HepG2 (cell line): ENCODE measurements at regions not wholly inside any gene's neighbourhood (a gene's known extent, or its start where the extent isn't known, plus 50 kb on each side); places are given as distances from the start of the nearest gene placed in this dataset.

Experiments used
- FIP1L1 ChIP-seq: fragments of 200-400 bp; formaldehyde crosslinking; IDR thresholded peaks from 2 replicates; pipeline ENCODE4 v1.6.1; 2018; ENCODE audit warnings: low read depth, mild to moderate bottlenecking, low read length, moderate library complexity, borderline replicate concordance; ENCODE audit not compliant: insufficient read depth
- HCFC1 ChIP-seq: fragments of 150-350 bp; IDR thresholded peaks from 2 replicates; pipeline ENCODE4 v1.6.1; 2014; ENCODE audit warnings: low read depth, low read length
- ISX ChIP-seq: sonication (generic); formaldehyde crosslinking; conservative IDR thresholded peaks from 2 replicates; pipeline ENCODE4 v1.5.0; 2020; ENCODE audit warnings: missing genetic modification reagents
- MZF1 ChIP-seq: sonication (generic); formaldehyde crosslinking; IDR thresholded peaks from 2 replicates; pipeline ENCODE4 v1.8.1; 2023; ENCODE audit warnings: mild to moderate bottlenecking, missing genetic modification reagents, borderline replicate concordance
- NFIB ChIP-seq: sonication (generic); formaldehyde crosslinking; IDR thresholded peaks from 2 replicates; pipeline ENCODE4 v1.9.0; 2021; ENCODE audit warnings: missing genetic modification reagents, mild to moderate bottlenecking, borderline replicate concordance
- NR2C2 ChIP-seq: sonication (generic); formaldehyde crosslinking; IDR thresholded peaks from 2 replicates; pipeline ENCODE4 v1.4.0; 2020; ENCODE audit warnings: missing genetic modification reagents, mild to moderate bottlenecking, moderate library complexity, borderline replicate concordance
- NR2F6 ChIP-seq, 2 experiments: IDR thresholded peaks; 2 replicates each; pipeline ENCODE4 v1.6.1; 2016; ENCODE audit warnings: antibody characterized with exemption in 1 of 2, mild to moderate bottlenecking in 1 of 2
- PAWR ChIP-seq: sonication (generic); formaldehyde crosslinking; IDR thresholded peaks from 2 replicates; pipeline ENCODE4 v1.4.0; 2020; ENCODE audit warnings: missing genetic modification reagents, mild to moderate bottlenecking, borderline replicate concordance
- PRPF4 ChIP-seq: fragments of 200-400 bp; formaldehyde crosslinking; IDR thresholded peaks from 2 replicates; pipeline ENCODE4 v1.6.1; 2016; ENCODE audit warnings: low read length, low read depth; ENCODE audit not compliant: poor library complexity, severe bottlenecking
- SALL1 ChIP-seq: sonication (generic); formaldehyde crosslinking; IDR thresholded peaks from 2 replicates; pipeline ENCODE4 v1.8.0; 2022; ENCODE audit warnings: mild to moderate bottlenecking, missing genetic modification reagents
- TERF1 ChIP-seq: sonication (generic); formaldehyde crosslinking; IDR thresholded peaks from 2 replicates; pipeline ENCODE4 v1.8.0; 2022; ENCODE audit warnings: mild to moderate bottlenecking, missing genetic modification reagents, moderate library complexity
- TGIF2 ChIP-seq: IDR thresholded peaks from 2 replicates; pipeline ENCODE4 v1.6.1; 2016; ENCODE audit warnings: control low read depth, missing compliant biosample characterization
- U2AF2 ChIP-seq: fragments of 200-400 bp; formaldehyde crosslinking; IDR thresholded peaks from 2 replicates; pipeline ENCODE4 v1.6.1; 2017; ENCODE audit warnings: low read depth, mild to moderate bottlenecking, low read length
- ZNF101 ChIP-seq: sonication (generic); formaldehyde crosslinking; IDR thresholded peaks from 2 replicates; pipeline ENCODE4 v1.4.0; 2020; ENCODE audit warnings: mild to moderate bottlenecking, low read depth, missing genetic modification reagents, borderline replicate concordance
- ZNF441 ChIP-seq: sonication (generic); formaldehyde crosslinking; IDR thresholded peaks from 2 replicates; pipeline ENCODE4 v1.7.0; 2021; ENCODE audit warnings: missing genetic modification reagents, borderline replicate concordance
- ZNF709 ChIP-seq: sonication (generic); formaldehyde crosslinking; IDR thresholded peaks from 2 replicates; pipeline ENCODE4 v1.5.0; 2020; ENCODE audit warnings: mild to moderate bottlenecking, missing genetic modification reagents
- ZNF720 ChIP-seq: sonication (generic); formaldehyde crosslinking; IDR thresholded peaks from 2 replicates; pipeline ENCODE4 v1.4.0; 2020; ENCODE audit warnings: missing genetic modification reagents
- ZNF766 ChIP-seq: sonication (generic); formaldehyde crosslinking; IDR thresholded peaks from 2 replicates; pipeline ENCODE4 v1.5.0; 2020; ENCODE audit warnings: missing genetic modification reagents, borderline replicate concordance
- ZSCAN12 ChIP-seq: sonication (generic); formaldehyde crosslinking; IDR thresholded peaks from 2 replicates; pipeline ENCODE4 v1.9.0; 2021; ENCODE audit warnings: mild to moderate bottlenecking, missing genetic modification reagents
- ZSCAN29 ChIP-seq: sonication (generic); formaldehyde crosslinking; conservative IDR thresholded peaks from 2 replicates; pipeline ENCODE4 v1.4.0; 2020; ENCODE audit warnings: mild to moderate bottlenecking, missing genetic modification reagents
- TF ChIP-seq, protein P1 (sequence below): sonication (generic); formaldehyde crosslinking; IDR thresholded peaks from 2 replicates; pipeline ENCODE4 v1.9.0; 2021; ENCODE audit warnings: missing genetic modification reagents, borderline replicate concordance
- TF ChIP-seq, protein P2 (sequence below): sonication (generic); formaldehyde crosslinking; IDR thresholded peaks from 2 replicates; pipeline ENCODE4 v1.4.0; 2020; ENCODE audit warnings: mild to moderate bottlenecking, missing genetic modification reagents
- TF ChIP-seq, protein P3 (sequence below): sonication (generic); formaldehyde crosslinking; IDR thresholded peaks from 2 replicates; pipeline ENCODE4 v1.8.1; 2023; ENCODE audit warnings: mild to moderate bottlenecking, missing genetic modification reagents

DNA sequence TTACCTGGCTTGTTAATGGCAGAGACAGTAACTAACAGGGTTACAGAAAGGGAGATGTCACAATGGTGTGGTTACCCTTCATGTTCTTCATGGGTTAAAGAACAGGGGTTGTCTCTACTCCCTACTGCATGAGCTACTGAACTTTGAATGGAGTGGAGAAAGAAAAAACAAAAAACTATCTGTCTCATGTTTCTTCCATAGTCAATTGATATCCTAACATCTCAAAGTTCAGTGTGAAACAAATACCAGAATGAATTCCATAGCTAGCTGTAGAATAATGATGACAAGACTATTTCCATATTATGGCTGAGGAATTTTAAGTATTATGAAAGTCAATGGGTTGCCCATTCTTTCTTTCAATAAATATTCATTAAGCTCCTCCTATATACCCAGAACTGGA is 161.3 kb upstream of the LPP start (continued):
- no peak for TF ChIP-seq NFIB (CRISPR knock-in tag)
- no peak for TF ChIP-seq TERF1 (CRISPR knock-in tag)
- TF ChIP-seq ZNF101 (CRISPR knock-in tag), result no peak
- TF ChIP-seq ZNF709 (CRISPR knock-in tag), result no peak
- peak; percentile 27; the same call in 1 of the 2 replicates for TF ChIP-seq NR2C2 (CRISPR knock-in tag)
- no peak for TF ChIP-seq FIP1L1
- TF ChIP-seq ZNF441 (CRISPR knock-in tag), result no peak
- no peak for TF ChIP-seq MZF1 (CRISPR knock-in tag)
- no peak for TF ChIP-seq ZSCAN12
- no peak for TF ChIP-seq PAWR
- TF ChIP-seq, protein P1, sequence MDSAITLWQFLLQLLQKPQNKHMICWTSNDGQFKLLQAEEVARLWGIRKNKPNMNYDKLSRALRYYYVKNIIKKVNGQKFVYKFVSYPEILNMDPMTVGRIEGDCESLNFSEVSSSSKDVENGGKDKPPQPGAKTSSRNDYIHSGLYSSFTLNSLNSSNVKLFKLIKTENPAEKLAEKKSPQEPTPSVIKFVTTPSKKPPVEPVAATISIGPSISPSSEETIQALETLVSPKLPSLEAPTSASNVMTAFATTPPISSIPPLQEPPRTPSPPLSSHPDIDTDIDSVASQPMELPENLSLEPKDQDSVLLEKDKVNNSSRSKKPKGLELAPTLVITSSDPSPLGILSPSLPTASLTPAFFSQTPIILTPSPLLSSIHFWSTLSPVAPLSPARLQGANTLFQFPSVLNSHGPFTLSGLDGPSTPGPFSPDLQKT (CRISPR knock-in tag), result no peak
- no peak for TF ChIP-seq ZSCAN29 (CRISPR knock-in tag)
- no peak for TF ChIP-seq HCFC1
- TF ChIP-seq, protein P2, sequence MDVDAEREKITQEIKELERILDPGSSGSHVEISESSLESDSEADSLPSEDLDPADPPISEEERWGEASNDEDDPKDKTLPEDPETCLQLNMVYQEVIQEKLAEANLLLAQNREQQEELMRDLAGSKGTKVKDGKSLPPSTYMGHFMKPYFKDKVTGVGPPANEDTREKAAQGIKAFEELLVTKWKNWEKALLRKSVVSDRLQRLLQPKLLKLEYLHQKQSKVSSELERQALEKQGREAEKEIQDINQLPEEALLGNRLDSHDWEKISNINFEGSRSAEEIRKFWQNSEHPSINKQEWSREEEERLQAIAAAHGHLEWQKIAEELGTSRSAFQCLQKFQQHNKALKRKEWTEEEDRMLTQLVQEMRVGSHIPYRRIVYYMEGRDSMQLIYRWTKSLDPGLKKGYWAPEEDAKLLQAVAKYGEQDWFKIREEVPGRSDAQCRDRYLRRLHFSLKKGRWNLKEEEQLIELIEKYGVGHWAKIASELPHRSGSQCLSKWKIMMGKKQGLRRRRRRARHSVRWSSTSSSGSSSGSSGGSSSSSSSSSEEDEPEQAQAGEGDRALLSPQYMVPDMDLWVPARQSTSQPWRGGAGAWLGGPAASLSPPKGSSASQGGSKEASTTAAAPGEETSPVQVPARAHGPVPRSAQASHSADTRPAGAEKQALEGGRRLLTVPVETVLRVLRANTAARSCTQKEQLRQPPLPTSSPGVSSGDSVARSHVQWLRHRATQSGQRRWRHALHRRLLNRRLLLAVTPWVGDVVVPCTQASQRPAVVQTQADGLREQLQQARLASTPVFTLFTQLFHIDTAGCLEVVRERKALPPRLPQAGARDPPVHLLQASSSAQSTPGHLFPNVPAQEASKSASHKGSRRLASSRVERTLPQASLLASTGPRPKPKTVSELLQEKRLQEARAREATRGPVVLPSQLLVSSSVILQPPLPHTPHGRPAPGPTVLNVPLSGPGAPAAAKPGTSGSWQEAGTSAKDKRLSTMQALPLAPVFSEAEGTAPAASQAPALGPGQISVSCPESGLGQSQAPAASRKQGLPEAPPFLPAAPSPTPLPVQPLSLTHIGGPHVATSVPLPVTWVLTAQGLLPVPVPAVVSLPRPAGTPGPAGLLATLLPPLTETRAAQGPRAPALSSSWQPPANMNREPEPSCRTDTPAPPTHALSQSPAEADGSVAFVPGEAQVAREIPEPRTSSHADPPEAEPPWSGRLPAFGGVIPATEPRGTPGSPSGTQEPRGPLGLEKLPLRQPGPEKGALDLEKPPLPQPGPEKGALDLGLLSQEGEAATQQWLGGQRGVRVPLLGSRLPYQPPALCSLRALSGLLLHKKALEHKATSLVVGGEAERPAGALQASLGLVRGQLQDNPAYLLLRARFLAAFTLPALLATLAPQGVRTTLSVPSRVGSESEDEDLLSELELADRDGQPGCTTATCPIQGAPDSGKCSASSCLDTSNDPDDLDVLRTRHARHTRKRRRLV, result no peak
- TF ChIP-seq SALL1 (CRISPR knock-in tag), result no peak; the same call in 1 of the 2 replicates
- no peak; the same call in 1 of the 2 replicates for TF ChIP-seq NR2F6 (IDR thresholded peaks at IDR 0.05)
- TF ChIP-seq NR2F6 (CRISPR knock-in tag; IDR thresholded peaks at IDR 0.05), result peak; percentile 23; the same call in 1 of the 2 replicates
- no peak for TF ChIP-seq U2AF2
- TF ChIP-seq TGIF2, result no peak
- TF ChIP-seq ZNF766, result no peak
- TF ChIP-seq ISX (CRISPR knock-in tag), result no peak
- TF ChIP-seq, protein P3, sequence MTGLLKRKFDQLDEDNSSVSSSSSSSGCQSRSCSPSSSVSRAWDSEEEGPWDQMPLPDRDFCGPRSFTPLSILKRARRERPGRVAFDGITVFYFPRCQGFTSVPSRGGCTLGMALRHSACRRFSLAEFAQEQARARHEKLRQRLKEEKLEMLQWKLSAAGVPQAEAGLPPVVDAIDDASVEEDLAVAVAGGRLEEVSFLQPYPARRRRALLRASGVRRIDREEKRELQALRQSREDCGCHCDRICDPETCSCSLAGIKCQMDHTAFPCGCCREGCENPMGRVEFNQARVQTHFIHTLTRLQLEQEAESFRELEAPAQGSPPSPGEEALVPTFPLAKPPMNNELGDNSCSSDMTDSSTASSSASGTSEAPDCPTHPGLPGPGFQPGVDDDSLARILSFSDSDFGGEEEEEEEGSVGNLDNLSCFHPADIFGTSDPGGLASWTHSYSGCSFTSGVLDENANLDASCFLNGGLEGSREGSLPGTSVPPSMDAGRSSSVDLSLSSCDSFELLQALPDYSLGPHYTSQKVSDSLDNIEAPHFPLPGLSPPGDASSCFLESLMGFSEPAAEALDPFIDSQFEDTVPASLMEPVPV (CRISPR knock-in tag), result no peak
- no peak for TF ChIP-seq PRPF4
- TF ChIP-seq ZNF720, result no peak
